WTC11 (cell line): ENCODE measurements at regions not wholly inside any gene's neighbourhood (a gene's known extent, or its start where the extent isn't known, plus 50 kb on each side); places are given as distances from the start of the nearest gene placed in this dataset.
"Not testable (repeated sequence)": the region's sequence is repeated elsewhere in the genome, so short reads cannot be mapped to it uniquely, and the experiment has no call there.

Experiments used
- ATAC-seq: fragments of 200-7000 bp; cut with Tn5 transposase; 2 replicates; pipeline ENCODE4 v1.10.0; 2021; ENCODE audit warnings: mild to moderate bottlenecking, moderate library complexity
- CTCF ChIA-PET: fragments of 300-600 bp; sonication (Branson Sonifier 250); formaldehyde crosslinking; loops from one replicate; lab custom pipeline; 2021; ENCODE audit warnings: antibody characterized with exemption; lab: Charles Lee
- POLR2A ChIA-PET: fragments of 350-600 bp; sonication (Branson Sonifier 250); formaldehyde crosslinking; loops from one replicate; lab custom pipeline; 2021; ENCODE audit warnings: antibody characterized with exemption; lab: Charles Lee
- DNase-seq: peaks from one replicate; pipeline ENCODE4 v3.0.0; 2021; ENCODE audit warnings: low spot score
- H3K27ac Mint-ChIP-seq: 2 replicates; pipeline ENCODE4 v1.8.0; 2021; ENCODE audit warnings: mixed read lengths
- H3K27me3 Mint-ChIP-seq: 2 replicates; pipeline ENCODE4 v1.8.0; 2021; ENCODE audit warnings: low read depth, mild to moderate bottlenecking, moderate library complexity, mixed read lengths
- H3K36me3 Mint-ChIP-seq: 2 replicates; pipeline ENCODE4 v1.8.0; 2021; ENCODE audit warnings: mixed read lengths
- H3K4me1 Mint-ChIP-seq: 2 replicates; pipeline ENCODE4 v1.8.0; 2022; ENCODE audit warnings: mixed read lengths
- H3K4me3 Mint-ChIP-seq: 2 replicates; pipeline ENCODE4 v1.8.0; 2021; ENCODE audit warnings: mild to moderate bottlenecking, moderate library complexity, mixed read lengths
- H3K9me3 Mint-ChIP-seq: 2 replicates; pipeline ENCODE4 v1.8.0; 2021; ENCODE audit warnings: mixed read lengths
- ATF1 ChIP-seq: sonication (generic); formaldehyde crosslinking; IDR thresholded peaks from 2 replicates; pipeline ENCODE4 v1.8.1; 2023; ENCODE audit warnings: mild to moderate bottlenecking, moderate library complexity, missing genetic modification reagents
- ATF3 ChIP-seq: sonication (generic); formaldehyde crosslinking; conservative IDR thresholded peaks from 2 replicates; pipeline ENCODE4 v1.8.1; 2022; ENCODE audit warnings: mild to moderate bottlenecking, missing genetic modification reagents
- CDX4 ChIP-seq: fragments of 250-450 bp; sonication (Bioruptor Pico); IDR thresholded peaks from 2 replicates; pipeline ENCODE4 v1.9.0; 2021; ENCODE audit warnings: moderate library complexity, mild to moderate bottlenecking, inconsistent platforms, borderline replicate concordance
- CREB1 ChIP-seq: sonication (generic); formaldehyde crosslinking; IDR thresholded peaks from 2 replicates; pipeline ENCODE4 v1.8.0; 2023; ENCODE audit warnings: mild to moderate bottlenecking, missing genetic modification reagents
- CREM ChIP-seq: sonication (generic); formaldehyde crosslinking; IDR thresholded peaks from 2 replicates; pipeline ENCODE4 v1.8.1; 2022; ENCODE audit warnings: mild to moderate bottlenecking, missing genetic modification reagents, moderate library complexity
- E2F5 ChIP-seq: sonication (generic); formaldehyde crosslinking; IDR thresholded peaks from 2 replicates; pipeline ENCODE4 v1.8.1; 2022; ENCODE audit warnings: mild to moderate bottlenecking, moderate library complexity, missing genetic modification reagents
- FOXP1 ChIP-seq: sonication (generic); formaldehyde crosslinking; IDR thresholded peaks from 2 replicates; pipeline ENCODE4 v1.8.0; 2022; ENCODE audit warnings: missing genetic modification reagents, mild to moderate bottlenecking, moderate library complexity, borderline replicate concordance
- HMGA2 ChIP-seq: fragments of 250-450 bp; sonication (Bioruptor Pico); IDR thresholded peaks from 2 replicates; pipeline ENCODE4 v1.4.0; 2021; ENCODE audit warnings: mild to moderate bottlenecking, moderate library complexity
- JUN ChIP-seq: sonication (generic); formaldehyde crosslinking; IDR thresholded peaks from 2 replicates; pipeline ENCODE4 v1.8.0; 2023; ENCODE audit warnings: mild to moderate bottlenecking, missing genetic modification reagents
- MYBL2 ChIP-seq: sonication (generic); formaldehyde crosslinking; IDR thresholded peaks from 2 replicates; pipeline ENCODE4 v1.8.1; 2023; ENCODE audit warnings: mild to moderate bottlenecking, moderate library complexity, missing genetic modification reagents
- NFATC4 ChIP-seq: fragments of 250-450 bp; sonication (Bioruptor Pico); IDR thresholded peaks from 2 replicates; pipeline ENCODE4 v1.9.0; 2021; ENCODE audit warnings: mild to moderate bottlenecking
- NR2C2 ChIP-seq: sonication (generic); formaldehyde crosslinking; IDR thresholded peaks from 2 replicates; pipeline ENCODE4 v1.8.0; 2022; ENCODE audit warnings: mild to moderate bottlenecking, missing genetic modification reagents
- NR3C1 ChIP-seq: sonication (generic); formaldehyde crosslinking; conservative IDR thresholded peaks from 2 replicates; pipeline ENCODE4 v1.8.1; 2023; ENCODE audit warnings: low read depth, mild to moderate bottlenecking, missing genetic modification reagents
- SOX15 ChIP-seq: fragments of 250-450 bp; sonication (Bioruptor Pico); IDR thresholded peaks from 2 replicates; pipeline ENCODE4 v1.9.0; 2021; ENCODE audit warnings: mild to moderate bottlenecking
- ZBTB21 ChIP-seq: sonication (generic); formaldehyde crosslinking; IDR thresholded peaks from 2 replicates; pipeline ENCODE4 v1.8.1; 2023; ENCODE audit warnings: mild to moderate bottlenecking, missing genetic modification reagents, borderline replicate concordance
- ZMAT4 ChIP-seq: fragments of 250-450 bp; sonication (Bioruptor Pico); IDR thresholded peaks from 2 replicates; pipeline ENCODE4 v1.9.0; 2021; ENCODE audit warnings: mild to moderate bottlenecking
- ZNF219 ChIP-seq: sonication (generic); formaldehyde crosslinking; IDR thresholded peaks from 2 replicates; pipeline ENCODE4 v1.8.0; 2023; ENCODE audit warnings: missing genetic modification reagents, mild to moderate bottlenecking, borderline replicate concordance
- ZNF232 ChIP-seq: sonication (generic); formaldehyde crosslinking; IDR thresholded peaks from 2 replicates; pipeline ENCODE4 v1.8.0; 2022; ENCODE audit warnings: mild to moderate bottlenecking, missing genetic modification reagents
- ZNF416 ChIP-seq: fragments of 250-450 bp; sonication (Bioruptor Pico); IDR thresholded peaks from 2 replicates; pipeline ENCODE4 v1.9.0; 2021; ENCODE audit warnings: mild to moderate bottlenecking, inconsistent platforms
- TF ChIP-seq, protein P1 (sequence below): sonication (generic); formaldehyde crosslinking; IDR thresholded peaks from 2 replicates; pipeline ENCODE4 v1.8.0; 2023; ENCODE audit warnings: missing genetic modification reagents
- TF ChIP-seq, protein P2 (sequence below): fragments of 250-450 bp; sonication (Bioruptor Pico); IDR thresholded peaks from 2 replicates; pipeline ENCODE4 v2.1.2; 2022; ENCODE audit warnings: mild to moderate bottlenecking, moderate library complexity
- TF ChIP-seq, protein P3 (sequence below): sonication (generic); formaldehyde crosslinking; IDR thresholded peaks from 2 replicates; pipeline ENCODE4 v1.8.1; 2022; ENCODE audit warnings: missing genetic modification reagents, borderline replicate concordance
- TF ChIP-seq, protein P4 (sequence below): sonication (generic); formaldehyde crosslinking; IDR thresholded peaks from 2 replicates; pipeline ENCODE4 v1.8.0; 2022; ENCODE audit warnings: mild to moderate bottlenecking, missing genetic modification reagents

GRCh38 chr12:74665690-74666089 is 128.1 kb downstream of the ATXN7L3B start:
- DNase-seq (no peak), ATAC-seq (no peak)
- no peaks in the 10 kb centered on the region for H3K27me3 Mint-ChIP-seq
- TF ChIP-seq, protein P1, sequence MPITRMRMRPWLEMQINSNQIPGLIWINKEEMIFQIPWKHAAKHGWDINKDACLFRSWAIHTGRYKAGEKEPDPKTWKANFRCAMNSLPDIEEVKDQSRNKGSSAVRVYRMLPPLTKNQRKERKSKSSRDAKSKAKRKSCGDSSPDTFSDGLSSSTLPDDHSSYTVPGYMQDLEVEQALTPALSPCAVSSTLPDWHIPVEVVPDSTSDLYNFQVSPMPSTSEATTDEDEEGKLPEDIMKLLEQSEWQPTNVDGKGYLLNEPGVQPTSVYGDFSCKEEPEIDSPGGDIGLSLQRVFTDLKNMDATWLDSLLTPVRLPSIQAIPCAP (CRISPR knock-in tag): no peak
- TF ChIP-seq NR3C1 (CRISPR knock-in tag): no peak
- TF ChIP-seq, protein P2, sequence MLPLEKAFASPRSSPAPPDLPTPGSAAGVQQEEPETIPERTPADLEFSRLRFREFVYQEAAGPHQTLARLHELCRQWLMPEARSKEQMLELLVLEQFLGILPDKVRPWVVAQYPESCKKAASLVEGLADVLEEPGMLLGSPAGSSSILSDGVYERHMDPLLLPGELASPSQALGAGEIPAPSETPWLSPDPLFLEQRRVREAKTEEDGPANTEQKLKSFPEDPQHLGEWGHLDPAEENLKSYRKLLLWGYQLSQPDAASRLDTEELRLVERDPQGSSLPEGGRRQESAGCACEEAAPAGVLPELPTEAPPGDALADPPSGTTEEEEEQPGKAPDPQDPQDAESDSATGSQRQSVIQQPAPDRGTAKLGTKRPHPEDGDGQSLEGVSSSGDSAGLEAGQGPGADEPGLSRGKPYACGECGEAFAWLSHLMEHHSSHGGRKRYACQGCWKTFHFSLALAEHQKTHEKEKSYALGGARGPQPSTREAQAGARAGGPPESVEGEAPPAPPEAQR: no peak
- no peak for TF ChIP-seq CREM (CRISPR knock-in tag)
- no peak for TF ChIP-seq MYBL2 (CRISPR knock-in tag)
- TF ChIP-seq ZNF219 (CRISPR knock-in tag): no peak
- TF ChIP-seq FOXP1 (CRISPR knock-in tag): no peak
- TF ChIP-seq ATF3 (CRISPR knock-in tag): no peak
- no peak for TF ChIP-seq ZNF416 (CRISPR knock-in tag)
- TF ChIP-seq E2F5 (CRISPR knock-in tag): no peak
- TF ChIP-seq, protein P3, sequence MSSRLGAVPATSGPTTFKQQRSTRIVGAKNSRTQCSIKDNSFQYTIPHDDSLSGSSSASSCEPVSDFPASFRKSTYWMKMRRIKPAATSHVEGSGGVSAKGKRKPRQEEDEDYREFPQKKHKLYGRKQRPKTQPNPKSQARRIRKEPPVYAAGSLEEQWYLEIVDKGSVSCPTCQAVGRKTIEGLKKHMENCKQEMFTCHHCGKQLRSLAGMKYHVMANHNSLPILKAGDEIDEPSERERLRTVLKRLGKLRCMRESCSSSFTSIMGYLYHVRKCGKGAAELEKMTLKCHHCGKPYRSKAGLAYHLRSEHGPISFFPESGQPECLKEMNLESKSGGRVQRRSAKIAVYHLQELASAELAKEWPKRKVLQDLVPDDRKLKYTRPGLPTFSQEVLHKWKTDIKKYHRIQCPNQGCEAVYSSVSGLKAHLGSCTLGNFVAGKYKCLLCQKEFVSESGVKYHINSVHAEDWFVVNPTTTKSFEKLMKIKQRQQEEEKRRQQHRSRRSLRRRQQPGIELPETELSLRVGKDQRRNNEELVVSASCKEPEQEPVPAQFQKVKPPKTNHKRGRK: no peak
- no peak for TF ChIP-seq NR2C2 (CRISPR knock-in tag)
- no peak for TF ChIP-seq ZMAT4
- TF ChIP-seq SOX15: no peak
- no peak for TF ChIP-seq HMGA2
- TF ChIP-seq, protein P4, sequence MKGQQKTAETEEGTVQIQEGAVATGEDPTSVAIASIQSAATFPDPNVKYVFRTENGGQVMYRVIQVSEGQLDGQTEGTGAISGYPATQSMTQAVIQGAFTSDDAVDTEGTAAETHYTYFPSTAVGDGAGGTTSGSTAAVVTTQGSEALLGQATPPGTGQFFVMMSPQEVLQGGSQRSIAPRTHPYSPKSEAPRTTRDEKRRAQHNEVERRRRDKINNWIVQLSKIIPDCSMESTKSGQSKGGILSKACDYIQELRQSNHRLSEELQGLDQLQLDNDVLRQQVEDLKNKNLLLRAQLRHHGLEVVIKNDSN (CRISPR knock-in tag): no peak
- no peak for TF ChIP-seq ZBTB21 (CRISPR knock-in tag)
- no peak for TF ChIP-seq CREB1 (CRISPR knock-in tag)
- no peak for TF ChIP-seq NFATC4
- no peaks in the 10 kb centered on the region for H3K36me3 Mint-ChIP-seq
- no peaks in the 10 kb centered on the region for H3K4me1 Mint-ChIP-seq
- no peaks in the 10 kb centered on the region for H3K9me3 Mint-ChIP-seq
- ChIA-PET POLR2A (no interaction called here), CTCF (no interaction called here)
- H3K27ac Mint-ChIP-seq: no peak overlapping the region
- H3K4me3 Mint-ChIP-seq: no peak overlapping the region

GRCh38 chr12:74671421-74671820 is 133.8 kb downstream of the ATXN7L3B start:
- Mint-ChIP-seq H3K9me3 (peaks cover 4% of the 10 kb centered on the region), H3K4me3 (no peak overlapping the region), H3K27ac (no peak overlapping the region), H3K36me3 (no peaks in the 10 kb centered on the region), H3K27me3 (no peaks in the 10 kb centered on the region), H3K4me1 (no peaks in the 10 kb centered on the region)
- ATAC-seq: no peak
- CTCF ChIA-PET: no interaction called here
- POLR2A ChIA-PET: no interaction called here
- TF ChIP-seq CDX4 (CRISPR knock-in tag): no peak
- TF ChIP-seq ATF1: no peak
- TF ChIP-seq JUN (CRISPR knock-in tag): no peak
- TF ChIP-seq ZNF232: no peak
- DNase-seq: no peak

DNA sequence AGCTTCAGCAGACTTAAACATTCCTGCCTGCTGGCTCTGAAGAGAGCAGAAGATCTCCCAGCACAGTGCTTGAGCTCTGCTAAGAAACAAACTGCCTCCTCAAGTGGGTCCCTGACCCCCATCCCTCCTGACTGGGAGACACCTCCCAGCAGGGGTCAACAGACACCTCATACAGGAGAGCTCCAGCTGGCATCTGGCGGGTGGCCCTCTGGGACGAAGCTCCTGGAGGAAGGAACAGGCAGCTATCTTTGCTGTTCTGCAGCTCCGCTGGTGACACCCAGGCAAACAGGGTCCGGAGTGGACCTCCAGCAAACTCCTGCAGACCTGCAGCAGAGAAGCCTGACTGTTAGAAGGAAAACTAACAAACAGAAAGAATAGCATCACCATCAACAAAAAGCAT is 139.3 kb downstream of the ATXN7L3B start:
- H3K4me3 Mint-ChIP-seq, H3K4me1 Mint-ChIP-seq, DNase-seq, CTCF ChIA-PET, H3K27me3 Mint-ChIP-seq, H3K36me3 Mint-ChIP-seq, ATAC-seq, H3K27ac Mint-ChIP-seq, POLR2A ChIA-PET: not testable (repeated sequence)
- peaks cover 35% of the 10 kb centered on the region for H3K9me3 Mint-ChIP-seq
